DMS153 treated with DMSO at 0.1 percent for 48 hours (cell line): ENCODE measurements at regions not wholly inside any gene's neighbourhood (a gene's known extent, or its start where the extent isn't known, plus 50 kb on each side); places are given as distances from the start of the nearest gene placed in this dataset.

Source experiments
- DNase-seq: peaks from one replicate; lab custom pipeline; 2025; ENCODE audit not compliant: unreplicated experiment; lab: John Stamatoyannopoulos, UW

DNA sequence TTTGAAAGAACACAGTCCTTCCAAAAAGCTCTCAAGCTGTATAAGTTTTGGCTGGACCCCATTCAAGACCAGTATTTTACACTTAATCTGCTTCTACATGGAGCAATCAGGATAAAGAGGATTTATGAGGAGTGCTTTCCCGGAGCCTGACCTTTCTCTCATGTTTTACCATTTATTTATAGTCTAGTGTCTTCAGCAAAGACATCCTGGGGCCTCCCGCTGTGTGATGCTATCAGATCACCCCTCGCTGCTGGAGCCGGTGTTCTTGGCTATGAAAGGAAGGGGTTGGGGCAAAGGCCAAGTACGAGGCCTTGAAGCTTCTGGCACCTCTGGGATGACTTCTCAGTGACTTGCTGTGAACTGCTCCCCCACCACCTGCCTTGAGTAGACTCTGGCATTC, 189.6 kb downstream of the ADAMTS15 start:
- DNase-seq = no peak

- no peak for DNase-seq
Observed at GRCh38 chr11:130638624-130639023, 190.2 kb downstream of the ADAMTS15 start.

DNA sequence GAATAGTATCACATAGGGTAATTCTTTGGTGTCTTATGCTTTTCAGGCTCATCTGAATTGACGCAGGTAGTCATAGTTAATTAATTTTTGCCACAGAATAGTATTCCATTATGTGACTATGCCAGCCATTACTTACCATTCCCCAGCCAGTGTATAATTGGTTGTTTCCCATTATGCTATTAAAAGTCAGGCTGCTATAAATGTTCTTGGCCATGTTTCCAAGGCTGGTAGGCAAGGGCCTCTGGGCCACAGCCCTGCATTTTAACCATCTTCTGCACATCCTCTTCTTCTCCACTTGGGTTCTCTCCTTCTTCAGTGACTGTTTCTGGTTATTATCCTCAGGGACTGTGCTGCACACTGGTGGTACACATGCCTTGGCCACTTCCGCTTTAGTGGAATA, 190.9 kb downstream of the ADAMTS15 start:
- no peak for DNase-seq

DNA sequence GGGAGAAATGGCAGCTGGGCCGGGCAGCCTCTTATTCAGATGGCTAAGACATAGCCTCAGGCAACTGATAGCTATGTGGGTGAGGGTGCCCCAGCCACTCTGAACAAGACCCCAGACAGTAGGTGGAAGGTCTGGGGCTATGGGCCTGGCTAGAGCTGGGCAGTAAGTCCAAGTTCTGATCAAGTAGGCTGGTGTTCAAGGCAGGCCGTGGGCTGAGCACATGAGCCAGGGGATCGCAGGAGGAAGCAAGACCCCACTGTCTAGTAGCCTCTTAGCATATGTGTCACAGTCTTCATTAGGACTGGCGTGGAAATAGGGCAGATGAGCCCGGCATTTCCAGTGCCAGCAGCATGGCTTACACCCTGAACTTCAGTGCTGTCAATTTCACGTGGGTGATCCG, 192.1 kb downstream of the ADAMTS15 start:
- DNase-seq = no peak

- no peak for DNase-seq
Observed at GRCh38 chr11:130641876-130642275, 193.4 kb downstream of the ADAMTS15 start.

DNA sequence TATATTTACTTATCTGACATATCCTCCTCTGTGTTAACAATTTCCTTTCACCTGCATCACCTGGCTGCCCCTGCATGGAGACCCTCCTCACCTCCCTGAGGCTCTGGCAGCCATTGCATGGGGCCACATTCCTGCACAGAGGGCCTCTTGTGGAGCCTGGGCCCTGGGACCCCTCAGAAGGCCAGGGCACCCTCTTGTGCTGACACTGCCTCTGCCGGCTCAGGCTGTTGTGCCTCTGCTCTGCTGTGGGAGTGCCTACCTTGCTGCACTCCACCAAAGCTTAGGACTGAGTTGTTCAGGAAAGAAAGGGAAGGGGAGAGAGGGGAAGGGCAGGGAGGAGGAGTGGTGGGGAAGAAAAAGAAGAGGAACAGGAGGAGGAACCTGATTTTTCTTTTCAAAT, 194.5 kb downstream of the ADAMTS15 start:
- DNase-seq = no peak

DNA sequence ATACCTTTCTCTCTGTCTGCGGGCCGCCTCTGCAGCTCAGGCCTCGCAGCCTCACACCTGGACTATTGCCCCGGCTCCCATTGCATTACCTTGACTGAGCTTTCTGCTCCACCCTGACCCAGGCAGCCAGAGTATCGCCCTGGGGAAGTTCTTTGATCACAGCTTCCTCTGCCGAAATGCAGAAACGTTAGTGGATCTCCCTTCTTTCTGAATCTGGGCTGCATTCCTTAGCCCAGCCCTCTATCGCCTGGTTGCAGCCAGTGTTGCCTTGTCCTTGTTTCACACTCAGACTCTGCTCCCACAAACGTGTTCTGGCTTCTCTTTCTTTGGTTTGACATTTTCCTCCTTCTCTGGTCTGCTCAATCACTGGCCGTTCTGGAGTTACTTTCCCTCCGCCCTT, 195.7 kb downstream of the ADAMTS15 start:
- no peak for DNase-seq

GRCh38 chr11:130645164-130645842, 196.9 kb downstream of the ADAMTS15 start:
- DNase-seq = no peak

DNA sequence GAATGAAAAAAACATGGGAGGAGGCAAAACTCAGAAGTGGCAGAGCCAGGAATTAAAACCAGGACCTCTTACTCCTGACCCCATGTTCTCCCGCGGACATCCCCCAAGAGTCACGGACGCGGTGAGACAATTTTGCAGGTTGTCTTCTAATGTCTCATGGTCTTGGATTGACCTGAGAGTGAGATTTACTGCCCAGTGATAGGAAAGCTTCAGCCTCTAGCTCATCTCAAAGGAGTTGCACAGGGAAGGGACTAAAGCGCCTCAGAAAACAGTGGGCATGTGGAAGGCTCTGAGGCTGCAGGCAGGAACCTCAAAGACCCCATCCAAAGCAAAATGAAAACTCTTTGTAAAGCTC, 197.4 kb downstream of the ADAMTS15 start:
- no peak for DNase-seq

DNA sequence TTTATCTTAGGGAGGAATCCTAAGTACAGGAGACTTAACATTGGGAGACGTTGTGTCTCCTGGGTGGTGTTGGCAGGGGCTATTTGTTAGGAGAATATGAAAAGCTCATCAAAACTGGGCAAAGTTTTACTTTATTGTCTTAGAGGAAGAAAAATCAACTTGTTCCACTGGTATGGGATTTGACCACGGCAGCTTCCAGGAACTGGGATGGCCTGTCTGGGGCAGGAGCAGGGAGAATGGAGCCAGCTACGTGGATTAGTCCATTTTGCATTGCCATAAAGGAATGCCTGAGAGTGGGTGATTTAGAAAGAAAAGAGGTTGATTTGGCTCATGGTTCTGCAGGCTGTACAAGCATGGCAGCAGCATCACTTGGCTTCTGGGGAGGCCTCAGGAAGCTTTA, 198.4 kb downstream of the ADAMTS15 start:
- DNase-seq = no peak

GRCh38 chr11:130647371-130647770, 198.9 kb downstream of the ADAMTS15 start:
- DNase-seq = no peak

DNA sequence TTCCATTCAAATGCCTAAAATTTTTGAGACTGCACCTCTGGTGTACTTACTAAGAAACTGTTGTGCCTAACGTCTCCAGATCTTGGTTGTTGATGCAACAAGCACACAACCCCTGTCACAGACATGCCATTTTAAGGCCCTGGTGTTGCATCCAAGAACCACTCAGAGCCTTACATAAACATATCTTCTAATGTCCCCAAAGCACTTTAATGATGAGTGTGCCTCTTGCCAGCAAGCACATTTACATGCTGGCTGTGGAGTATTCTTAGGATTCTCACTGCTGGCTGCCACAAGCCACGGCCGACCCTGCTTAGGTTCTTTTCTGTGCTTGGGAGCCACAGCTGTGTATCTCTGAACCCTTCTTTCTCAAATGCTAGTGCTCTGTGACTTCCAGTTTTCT, 201.4 kb downstream of the ADAMTS15 start:
- DNase-seq = no peak

DNA sequence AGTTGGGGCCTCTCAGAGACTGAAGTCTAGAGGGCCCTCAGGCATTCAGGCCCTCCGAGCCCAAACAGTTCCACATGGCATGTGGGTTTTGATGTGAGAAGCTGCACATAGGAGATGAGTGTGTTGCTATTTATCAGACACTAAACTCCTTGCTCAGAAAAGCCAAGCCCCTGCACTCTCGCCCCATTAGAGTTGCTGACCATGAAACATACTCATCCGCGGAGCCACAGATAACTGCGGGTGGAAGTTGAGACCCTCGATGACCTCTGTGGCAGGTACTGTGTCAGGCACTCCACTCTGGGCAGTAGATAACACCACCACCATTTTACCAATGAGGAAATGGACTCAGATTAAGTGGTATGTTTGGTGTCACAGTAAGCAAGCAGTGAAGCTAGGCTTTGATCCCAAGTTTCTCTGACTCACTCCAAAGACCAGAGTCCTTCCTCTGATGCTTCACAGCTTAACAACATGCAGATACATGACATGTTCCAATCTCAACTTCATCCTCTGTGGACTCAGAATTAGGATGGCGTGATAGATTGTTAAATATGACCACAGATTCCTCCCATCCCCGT, 202.1 kb downstream of the ADAMTS15 start:
- no peak for DNase-seq

DNA sequence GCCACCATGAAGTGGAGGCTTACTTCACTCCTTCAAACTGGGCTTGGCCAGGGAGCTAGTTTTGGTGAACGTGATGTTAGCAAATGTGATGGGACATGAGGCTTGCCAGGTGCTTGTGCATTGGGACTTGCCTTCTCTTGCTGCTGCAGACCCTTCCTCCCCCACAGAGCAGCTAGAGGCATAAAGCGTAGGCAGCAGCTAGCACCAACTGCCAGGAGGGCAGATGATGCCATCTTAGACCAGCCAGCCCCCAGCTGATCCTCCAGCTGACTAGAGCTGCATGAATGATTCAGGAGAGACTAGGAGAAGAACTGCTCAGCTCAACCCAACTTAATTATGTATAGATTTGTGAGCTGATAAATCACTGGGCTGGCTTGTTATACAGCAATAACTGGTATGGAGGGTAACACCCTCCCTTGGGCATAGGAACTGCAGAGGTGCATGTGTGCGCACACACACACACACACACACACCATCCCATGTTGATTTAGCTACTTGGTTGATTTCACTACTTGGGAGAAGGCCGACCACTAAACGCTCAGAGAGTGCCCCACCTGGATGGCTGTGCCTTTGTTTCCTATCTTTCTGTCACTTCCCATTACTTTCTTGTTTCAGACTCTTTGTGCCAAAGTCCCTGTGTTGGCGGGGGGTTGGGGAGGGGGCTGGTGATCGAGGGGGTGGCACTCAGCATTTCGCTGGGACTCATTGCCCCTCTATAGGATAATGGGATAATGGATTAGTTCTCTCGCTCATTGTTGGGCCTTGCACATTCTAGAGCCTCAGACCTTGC, 202.8 kb downstream of the ADAMTS15 start:
- DNase-seq = no peak

DNA sequence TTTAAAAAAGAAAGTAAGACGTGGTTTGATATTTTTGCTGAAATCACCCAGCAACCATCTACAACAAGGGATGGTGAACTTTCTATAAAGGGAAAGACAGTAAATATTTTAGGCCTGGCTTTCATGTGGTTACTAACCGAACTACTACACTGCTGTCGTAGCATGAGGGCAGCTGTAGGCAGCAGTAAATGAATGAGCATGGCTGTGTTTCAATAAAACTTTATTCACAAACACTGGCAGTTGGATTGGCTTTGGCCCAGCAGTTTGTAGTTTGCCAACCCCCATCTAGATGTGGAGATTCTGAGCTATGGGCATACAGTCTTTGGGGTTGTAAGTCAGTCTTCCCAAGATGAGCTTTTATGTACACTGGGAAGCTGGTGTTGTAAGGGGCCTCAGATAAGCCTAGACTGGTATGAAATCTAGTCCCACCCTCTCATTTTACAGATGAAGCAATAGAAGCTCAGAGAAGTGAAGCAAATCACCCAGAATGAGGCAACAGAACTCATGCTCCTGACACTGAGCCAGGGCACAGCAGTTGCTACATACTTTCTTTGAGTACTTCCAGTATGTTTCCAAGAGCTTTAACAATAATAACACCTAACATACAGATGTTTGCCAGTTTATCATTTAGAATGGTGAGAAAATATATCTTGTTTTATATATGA, 204.4 kb downstream of the ADAMTS15 start:
- DNase-seq = no peak

- DNase-seq = no peak
Observed at GRCh38 chr11:130653838-130654636, 205.6 kb downstream of the ADAMTS15 start.

- no peak for DNase-seq
Observed at GRCh38 chr11:130655300-130655699, 206.9 kb downstream of the ADAMTS15 start.

DNA sequence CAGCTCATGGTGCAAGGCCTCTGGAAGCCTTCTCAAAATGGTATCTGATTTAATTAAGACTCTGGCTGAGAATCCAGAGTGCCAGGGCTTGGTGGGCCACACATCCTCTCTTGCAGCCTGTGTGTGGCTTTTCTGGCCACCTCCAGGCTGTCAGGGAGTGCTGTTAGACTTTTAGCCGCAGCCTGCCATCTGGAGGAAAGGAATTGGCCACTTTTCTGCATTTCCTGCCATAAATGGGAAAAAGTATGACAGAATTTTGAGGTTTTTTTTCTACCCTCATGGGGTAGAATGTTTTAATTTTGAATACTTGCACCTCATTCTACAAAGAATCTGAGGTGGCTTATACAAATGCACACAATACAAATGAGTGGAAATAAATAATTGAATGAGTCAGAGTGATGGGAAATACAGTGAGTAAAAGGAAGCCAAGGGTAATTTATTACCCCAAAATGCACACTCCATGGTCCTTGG, 218.4 kb downstream of the ADAMTS15 start:
- DNase-seq = no peak

DNA sequence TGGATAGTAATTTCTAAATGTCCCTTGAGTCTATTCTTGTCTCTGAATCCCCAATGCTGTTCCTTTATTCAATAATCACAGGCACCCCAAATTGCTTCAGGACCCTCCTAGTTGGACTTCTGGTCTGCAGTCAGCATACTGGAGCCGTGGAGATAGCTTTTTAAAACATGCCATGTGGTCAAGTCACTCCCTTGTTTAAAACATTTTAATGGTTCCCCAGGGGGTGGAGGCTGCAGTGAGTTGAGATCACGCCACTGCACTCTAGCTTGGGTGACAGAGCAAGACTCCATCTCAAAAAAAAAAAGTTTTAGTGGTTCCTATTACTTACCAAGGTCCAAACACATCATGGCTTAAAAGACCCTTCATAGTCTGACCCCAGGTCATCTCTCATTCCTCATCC, 220.3 kb downstream of the ADAMTS15 start:
- DNase-seq = no peak

DNA sequence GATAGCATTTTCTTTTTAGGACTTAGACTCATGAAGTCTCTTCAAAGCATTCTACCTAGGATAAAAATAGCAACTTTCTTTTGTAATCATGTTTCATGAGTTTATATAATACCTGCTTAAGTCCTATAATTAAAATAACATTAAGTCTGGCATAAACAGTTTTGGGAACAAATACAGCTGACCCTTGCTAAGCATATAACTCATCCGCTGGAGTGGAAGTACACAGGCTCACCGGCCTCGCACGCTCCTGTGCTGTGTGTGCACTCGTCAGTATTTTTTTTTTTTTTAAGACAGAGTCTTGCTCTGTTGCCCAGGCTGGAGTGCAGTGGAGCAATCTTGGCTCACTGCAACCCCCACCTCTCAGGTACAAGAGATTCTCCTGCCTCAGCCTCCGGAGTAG, 221.8 kb downstream of the ADAMTS15 start:
- no peak for DNase-seq
